Ectodermal cell (in vitro differentiated cells): ENCODE measurements at regions not wholly inside any gene's neighbourhood (a gene's known extent, or its start where the extent isn't known, plus 50 kb on each side); places are given as distances from the start of the nearest gene placed in this dataset.

ENCODE experiments used
- H3K27ac ChIP-seq: 2 replicates; pipeline ENCODE4 v1.7.0; 2013; ENCODE audit warnings: mild to moderate bottlenecking, low read depth, low read length; ENCODE audit not compliant: insufficient read depth, poor library complexity, severe bottlenecking
- H3K27me3 ChIP-seq: 2 replicates; pipeline ENCODE4 v1.7.0; 2013; ENCODE audit warnings: mild to moderate bottlenecking, low read length; ENCODE audit not compliant: insufficient read depth, control insufficient read depth, poor library complexity, severe bottlenecking
- H3K36me3 ChIP-seq: one replicate; pipeline ENCODE4 v1.7.0; 2013; ENCODE audit warnings: low read length; ENCODE audit not compliant: control insufficient read depth, insufficient read depth
- H3K4me1 ChIP-seq: one replicate; pipeline ENCODE4 v1.7.0; 2013; ENCODE audit warnings: low read length; ENCODE audit not compliant: control insufficient read depth, insufficient read depth
- H3K4me3 ChIP-seq: 2 replicates; pipeline ENCODE4 v1.7.0; 2013; ENCODE audit warnings: low read depth, low read length, control low read depth; ENCODE audit not compliant: insufficient read depth
- H3K9me3 ChIP-seq: 2 replicates; pipeline ENCODE4 v1.7.0; 2013; ENCODE audit warnings: mild to moderate bottlenecking, low read length, moderate library complexity; ENCODE audit not compliant: control insufficient read depth
- WGBS, 2 experiments: methylation state at CpG; one replicate each; pipeline ENCODE4 v1.1.7; 2013; ENCODE audit warnings: missing lambda C conversion rate in 2 of 2; 5-methylcytosine and 5-hydroxymethylcytosine counted together

DNA sequence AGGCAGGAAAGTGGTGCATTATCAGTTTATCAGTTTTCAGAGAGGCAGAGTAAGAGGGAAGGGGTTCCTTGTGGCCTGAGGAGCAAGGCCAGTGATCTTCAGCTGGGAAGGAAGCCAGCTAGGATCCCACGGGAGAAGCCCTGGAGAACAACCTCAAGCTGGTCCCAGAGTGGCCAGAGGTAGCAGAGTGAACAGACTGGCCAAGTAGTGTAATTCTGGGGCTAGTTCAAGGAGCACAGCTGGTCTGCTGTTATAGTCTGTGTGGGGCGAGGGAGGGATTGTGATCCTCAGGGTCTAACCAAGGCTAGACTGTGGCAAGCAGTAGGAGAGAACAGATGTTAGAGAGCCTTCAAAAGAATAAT, 164.6 kb downstream of the CARTPT start:
- WGBS, 2 experiments, result 92 to 94% methylated on average over 2 of the region's 2 CpGs
- Histone ChIP-seq H3K36me3 (no peaks in the 10 kb centered on the region), H3K4me3 (no peak overlapping the region)

GRCh38 chr5:71884926-71885325, 165.9 kb downstream of the CARTPT start:
- H3K27ac ChIP-seq, result no peak overlapping the region
- H3K9me3 ChIP-seq, result no peaks in the 10 kb centered on the region
- no peak overlapping the region for H3K4me3 ChIP-seq
- no peaks in the 10 kb centered on the region for H3K27me3 ChIP-seq
- H3K36me3 ChIP-seq, result no peaks in the 10 kb centered on the region
- no peaks in the 10 kb centered on the region for H3K4me1 ChIP-seq

More for the DNA sequence above, 164.6 kb downstream of the CARTPT start:
- H3K9me3 ChIP-seq, result no peaks in the 10 kb centered on the region
- H3K4me1 ChIP-seq, result no peaks in the 10 kb centered on the region
- H3K27me3 ChIP-seq, result no peaks in the 10 kb centered on the region
- H3K27ac ChIP-seq, result no peak overlapping the region

GRCh38 chr5:71886406-71886805, 167.3 kb downstream of the CARTPT start:
- H3K4me1 ChIP-seq, result no peaks in the 10 kb centered on the region
- no peaks in the 10 kb centered on the region for H3K36me3 ChIP-seq
- H3K27me3 ChIP-seq, result no peaks in the 10 kb centered on the region
- H3K27ac ChIP-seq, result no peak overlapping the region
- H3K4me3 ChIP-seq, result no peak overlapping the region
- H3K9me3 ChIP-seq, result no peaks in the 10 kb centered on the region
- WGBS, 2 experiments, result no CpG with 5 or more reads among the region's 2 CpGs

GRCh38 chr5:71887680-71888079, 168.6 kb downstream of the CARTPT start:
- 78 to 97% methylated on average over 2 of the region's 2 CpGs for WGBS, 2 experiments

GRCh38 chr5:71891406-71891805, 172.3 kb downstream of the CARTPT start:
- no peaks in the 10 kb centered on the region for H3K36me3 ChIP-seq
- no peaks in the 10 kb centered on the region for H3K9me3 ChIP-seq
- no peak overlapping the region for H3K27ac ChIP-seq
- H3K4me1 ChIP-seq, result peaks cover 7% of the 10 kb centered on the region
- H3K27me3 ChIP-seq, result no peaks in the 10 kb centered on the region
- 92 to 94% methylated on average over 1 of the region's 1 CpG for WGBS, 2 experiments
- no peak overlapping the region for H3K4me3 ChIP-seq

More at GRCh38 chr5:71887680-71888079, 168.6 kb downstream of the CARTPT start:
- no peaks in the 10 kb centered on the region for H3K27me3 ChIP-seq
- H3K4me3 ChIP-seq, result no peak overlapping the region
- H3K36me3 ChIP-seq, result no peaks in the 10 kb centered on the region
- H3K4me1 ChIP-seq, result peaks cover 6% of the 10 kb centered on the region
- no peaks in the 10 kb centered on the region for H3K9me3 ChIP-seq
- H3K27ac ChIP-seq, result no peak overlapping the region

GRCh38 chr5:71891856-71892255, 172.8 kb downstream of the CARTPT start:
- H3K27me3 ChIP-seq, result no peaks in the 10 kb centered on the region
- 85 to 87% methylated on average over 4 of the region's 4 CpGs for WGBS, 2 experiments
- H3K4me1 ChIP-seq, result peaks cover 7% of the 10 kb centered on the region
- H3K4me3 ChIP-seq, result no peak overlapping the region
- H3K9me3 ChIP-seq, result no peaks in the 10 kb centered on the region
- H3K27ac ChIP-seq, result no peak overlapping the region
- no peaks in the 10 kb centered on the region for H3K36me3 ChIP-seq

DNA sequence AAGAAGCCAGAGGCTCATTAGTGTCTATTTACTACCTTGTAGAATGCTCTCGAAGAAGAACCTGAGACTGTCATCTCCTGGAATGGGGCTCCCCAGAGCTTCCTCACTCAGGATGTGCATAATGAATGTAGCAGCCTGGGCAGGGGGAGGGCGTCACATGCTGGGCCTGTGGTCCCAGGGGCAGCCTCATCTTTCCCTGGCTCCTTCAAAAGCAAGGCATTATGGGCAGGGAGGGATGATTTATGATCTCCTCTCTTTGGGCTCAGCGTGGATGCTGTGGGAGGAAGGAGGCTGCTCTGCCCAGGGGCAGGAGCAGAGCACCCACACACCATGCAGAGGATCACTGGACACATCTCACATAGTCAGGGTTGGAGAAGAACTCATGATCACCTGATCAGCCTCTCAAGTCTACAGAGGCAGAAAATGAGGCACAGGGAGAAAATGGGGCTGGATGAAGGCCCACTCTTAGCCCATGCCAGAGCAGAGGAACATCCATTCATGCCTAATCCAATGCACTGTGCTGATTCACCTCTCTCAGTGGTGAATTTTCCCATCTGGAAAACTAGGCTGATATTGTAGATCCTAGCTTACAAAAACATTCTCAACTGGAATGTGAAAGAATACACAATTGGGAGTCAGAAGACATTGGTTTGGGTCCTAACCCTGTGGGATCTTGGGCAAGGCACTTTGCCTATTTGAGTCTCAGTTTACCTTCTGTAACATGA, 173.7 kb downstream of the CARTPT start:
- 84 to 88% methylated on average over 3 of the region's 3 CpGs for WGBS, 2 experiments
- no peaks in the 10 kb centered on the region for H3K27me3 ChIP-seq
- no peak overlapping the region for H3K4me3 ChIP-seq
- peaks cover 7% of the 10 kb centered on the region for H3K4me1 ChIP-seq
- H3K36me3 ChIP-seq, result no peaks in the 10 kb centered on the region
- no peaks in the 10 kb centered on the region for H3K9me3 ChIP-seq
- H3K27ac ChIP-seq, result no peak overlapping the region

DNA sequence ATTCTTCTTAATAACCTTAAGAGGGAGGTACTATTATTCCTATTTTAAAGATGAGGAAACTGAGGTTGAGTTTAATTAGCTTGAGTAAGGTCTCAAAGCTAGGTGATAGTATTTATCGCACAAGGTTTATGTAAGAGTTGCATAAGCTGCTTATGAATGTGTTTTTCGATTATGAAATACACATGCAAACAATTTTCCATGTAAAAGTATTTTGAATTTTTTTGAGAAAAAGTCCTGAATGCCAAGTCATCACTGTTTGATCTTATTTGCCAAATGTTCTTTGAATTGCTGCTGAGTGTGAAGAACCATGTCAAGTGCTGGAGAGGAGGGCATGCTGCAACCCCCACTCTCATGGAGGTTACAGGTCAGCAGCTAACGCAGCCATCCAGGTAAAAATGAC, 174.4 kb downstream of the CARTPT start:
- WGBS, 2 experiments, result 90 to 92% methylated on average over 2 to 3 of the region's 3 CpGs

DNA sequence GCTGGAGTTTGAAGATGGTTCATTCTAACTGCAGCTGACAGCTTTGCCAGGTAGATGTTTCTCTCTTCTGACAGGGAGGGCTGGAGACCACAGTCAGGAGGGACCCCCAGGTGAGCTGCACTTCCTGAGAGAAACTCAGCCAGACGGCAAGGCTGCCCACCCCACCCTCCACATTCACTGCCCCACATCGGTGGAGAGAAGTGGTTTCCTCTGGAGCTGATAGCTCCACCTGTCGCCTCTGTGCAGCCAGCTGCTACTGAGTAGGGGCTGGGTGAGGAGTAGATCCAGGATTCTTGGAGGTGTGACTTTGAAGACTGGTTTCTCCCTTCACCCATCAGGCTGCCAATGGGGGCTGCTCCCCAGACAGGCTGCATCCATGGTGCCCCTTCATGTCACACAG, 175.0 kb downstream of the CARTPT start:
- Histone ChIP-seq H3K36me3 (no peaks in the 10 kb centered on the region), H3K27me3 (no peaks in the 10 kb centered on the region), H3K9me3 (no peaks in the 10 kb centered on the region), H3K4me3 (no peak overlapping the region), H3K4me1 (peaks cover 7% of the 10 kb centered on the region), H3K27ac (no peak overlapping the region)
- 88 to 92% methylated on average over 2 to 3 of the region's 3 CpGs for WGBS, 2 experiments

More for the DNA sequence above, 174.4 kb downstream of the CARTPT start:
- Histone ChIP-seq H3K9me3 (no peaks in the 10 kb centered on the region), H3K27me3 (no peaks in the 10 kb centered on the region), H3K4me1 (peaks cover 7% of the 10 kb centered on the region), H3K4me3 (no peak overlapping the region), H3K36me3 (no peaks in the 10 kb centered on the region), H3K27ac (no peak overlapping the region)

DNA sequence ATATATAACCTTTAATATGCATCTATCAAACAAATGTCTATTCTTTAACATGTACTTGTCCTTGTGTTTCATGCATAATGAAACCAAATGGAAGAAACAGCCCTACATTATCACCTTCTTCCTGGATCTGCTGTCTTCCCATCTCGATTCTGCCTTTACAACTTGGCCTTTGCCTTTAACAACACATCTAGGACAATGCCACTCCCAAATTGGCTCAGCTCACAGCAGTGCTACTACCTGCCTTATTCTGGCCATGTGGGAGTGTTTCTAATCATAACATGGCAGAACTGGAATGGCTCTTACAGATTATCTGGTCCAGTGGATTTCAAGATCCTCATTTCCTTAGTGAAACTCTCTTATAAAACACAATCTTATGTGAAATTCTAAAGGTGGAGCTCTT, 176.5 kb downstream of the CARTPT start:
- Histone ChIP-seq H3K9me3 (no peaks in the 10 kb centered on the region), H3K36me3 (no peaks in the 10 kb centered on the region), H3K27me3 (no peaks in the 10 kb centered on the region), H3K4me1 (peaks cover 7% of the 10 kb centered on the region), H3K27ac (no peak overlapping the region), H3K4me3 (no peak overlapping the region)
- WGBS, 2 experiments, result 94 to 98% methylated on average over 1 of the region's 1 CpG
